B cell (primary cell): ENCODE measurements at regions not wholly inside any gene's neighbourhood (a gene's known extent, or its start where the extent isn't known, plus 50 kb on each side); places are given as distances from the start of the nearest gene placed in this dataset.

Experiments used
- ATAC-seq: fragments of 200-7000 bp; cut with Tn5 transposase; one replicate; pipeline ENCODE4 v1.10.0; 2021; ENCODE audit warnings: low read depth, mild to moderate bottlenecking, moderate number of reproducible peaks, moderate library complexity
- CTCF ChIA-PET: fragments of 350-600 bp; sonication (Branson Sonifier 250); formaldehyde crosslinking; loops from one replicate; lab custom pipeline; 2021; ENCODE audit warnings: antibody characterized with exemption, inconsistent platforms; lab: Charles Lee
- POLR2A ChIA-PET: fragments of 350-600 bp; sonication (Branson Sonifier 250); formaldehyde crosslinking; loops from one replicate; lab custom pipeline; 2021; ENCODE audit warnings: antibody characterized with exemption; lab: Charles Lee
- DNase-seq: peaks from one replicate; pipeline ENCODE4 v3.0.0; 2013
- H2AFZ ChIP-seq: 2 replicates; pipeline ENCODE4 v1.6.1; 2012; ENCODE audit warnings: mild to moderate bottlenecking, low read depth, low read length; ENCODE audit not compliant: insufficient read depth, poor library complexity, severe bottlenecking
- H3K27ac ChIP-seq, 2 donors: 1 replicate in 1 of 2; 2 replicates in 1 of 2; pipeline ENCODE4 v1.5.1; 2012 to 2013; ENCODE audit warnings: low read length in 2 of 2, mild to moderate bottlenecking in 2 of 2, moderate library complexity in 1 of 2
- H3K27me3 ChIP-seq, 4 experiments: fragments of 200-600 bp in 1 of 4; sonication (generic) in 1 of 4; replicated peaks in 1 of 4; 1 replicate in 2 of 4; 2 replicates in 2 of 4; pipeline versions ENCODE4 v1.6.1 to v1.7.0; 2013 to 2016; ENCODE audit warnings: low read length in 3 of 4, mild to moderate bottlenecking in 2 of 4, mixed read lengths in 1 of 4, moderate library complexity in 1 of 4; ENCODE audit not compliant: insufficient read depth in 4 of 4, control insufficient read depth in 3 of 4; ENCODE audit errors: control extremely low read depth in 1 of 4
- H3K36me3 ChIP-seq, 2 experiments: replicated peaks in 1 of 2; 1 replicate in 1 of 2; 2 replicates in 1 of 2; pipeline versions ENCODE4 v1.6.1 to v1.7.1; 2013; ENCODE audit warnings: low read length in 1 of 2; ENCODE audit not compliant: insufficient read depth in 2 of 2, control insufficient read depth in 1 of 2; ENCODE audit errors: control extremely low read depth in 1 of 2, extremely low read depth in 1 of 2
- H3K4me1 ChIP-seq, 2 donors: fragments of 200-600 bp in 1 of 2; sonication (generic) in 1 of 2; 1 replicate in 1 of 2; 2 replicates in 1 of 2; pipeline versions ENCODE4 v1.5.1 to v1.6.1; 2013 to 2017; ENCODE audit warnings: low read length in 2 of 2; ENCODE audit not compliant: control insufficient read depth in 2 of 2, insufficient read depth in 2 of 2
- H3K4me2 ChIP-seq: replicated peaks from 2 replicates; pipeline ENCODE3; 2012; ENCODE audit warnings: mild to moderate bottlenecking, low read depth, low read length; ENCODE audit not compliant: poor library complexity, severe bottlenecking
- H3K4me3 ChIP-seq, 5 experiments: fragments of 200-600 bp in 1 of 5; sonication (generic) in 1 of 5; 1 replicate in 3 of 5; 2 replicates in 2 of 5; pipeline versions ENCODE4 v1.5.1 to v1.7.0; 2011 to 2016; ENCODE audit warnings: low read length in 4 of 5, mild to moderate bottlenecking in 4 of 5, low read depth in 2 of 5, control low read depth in 1 of 5, moderate library complexity in 1 of 5; ENCODE audit not compliant: insufficient read depth in 1 of 5; ENCODE audit errors: control extremely low read depth in 1 of 5, extremely low read depth in 1 of 5
- H3K79me2 ChIP-seq: fragments of 200-600 bp; sonication (generic); one replicate; pipeline ENCODE4 v1.6.0; 2016; ENCODE audit warnings: low read length; ENCODE audit not compliant: control insufficient read depth, insufficient read depth
- H3K9ac ChIP-seq: fragments of 200-600 bp; sonication (generic); 2 replicates; pipeline ENCODE4 v1.6.1; 2017; ENCODE audit warnings: mild to moderate bottlenecking, low read length, moderate library complexity
- H3K9me3 ChIP-seq, 3 donors: one replicate each; pipeline versions ENCODE4 v1.6.1 to v1.7.1; 2013; ENCODE audit warnings: low read length in 2 of 3; ENCODE audit not compliant: control insufficient read depth in 2 of 3, insufficient read depth in 1 of 3; ENCODE audit errors: control extremely low read depth in 1 of 3
- H4K20me1 ChIP-seq: 2 replicates; pipeline ENCODE4 v1.6.0; 2012; ENCODE audit warnings: mild to moderate bottlenecking, low read length; ENCODE audit not compliant: insufficient read depth, control insufficient read depth, poor library complexity, severe bottlenecking
- H3K27ac Mint-ChIP-seq: one replicate; pipeline ENCODE4 v1.8.0; 2021; ENCODE audit warnings: mixed read lengths
- H3K27me3 Mint-ChIP-seq: one replicate; pipeline ENCODE4 v1.8.0; 2021; ENCODE audit warnings: mixed read lengths
- H3K4me1 Mint-ChIP-seq: one replicate; pipeline ENCODE4 v1.8.0; 2021; ENCODE audit warnings: mixed read lengths
- H3K4me3 Mint-ChIP-seq: one replicate; pipeline ENCODE4 v1.8.0; 2021; ENCODE audit warnings: mixed read lengths
- H3K9me3 Mint-ChIP-seq: one replicate; pipeline ENCODE4 v1.8.0; 2022; ENCODE audit warnings: mixed read lengths; ENCODE audit not compliant: insufficient read depth
- EZH2 ChIP-seq: IDR thresholded peaks from 2 replicates; pipeline ENCODE4 v1.6.1; 2012; ENCODE audit warnings: borderline replicate concordance, low read depth, mild to moderate bottlenecking, moderate library complexity, low read length; ENCODE audit not compliant: insufficient read depth, poor library complexity, severe bottlenecking
- WGBS: methylation state at CpG from one replicate; pipeline ENCODE4 v1.1.5; 2013; ENCODE audit warnings: missing lambda C conversion rate; ENCODE audit not compliant: insufficient coverage; 5-methylcytosine and 5-hydroxymethylcytosine counted together
- intact Hi-C: fragments of 100-400 bp; cut with micrococcal nuclease; formaldehyde crosslinking; loops from one replicate; pipeline ENCODE4 v1.10.0; 2022
- TF ChIP-seq, protein P1 (sequence below): fragments of 200-600 bp; IDR thresholded peaks from one replicate; pipeline ENCODE4 v1.8.0; 2022; ENCODE audit warnings: antibody characterized with exemption, mild to moderate bottlenecking

DNA sequence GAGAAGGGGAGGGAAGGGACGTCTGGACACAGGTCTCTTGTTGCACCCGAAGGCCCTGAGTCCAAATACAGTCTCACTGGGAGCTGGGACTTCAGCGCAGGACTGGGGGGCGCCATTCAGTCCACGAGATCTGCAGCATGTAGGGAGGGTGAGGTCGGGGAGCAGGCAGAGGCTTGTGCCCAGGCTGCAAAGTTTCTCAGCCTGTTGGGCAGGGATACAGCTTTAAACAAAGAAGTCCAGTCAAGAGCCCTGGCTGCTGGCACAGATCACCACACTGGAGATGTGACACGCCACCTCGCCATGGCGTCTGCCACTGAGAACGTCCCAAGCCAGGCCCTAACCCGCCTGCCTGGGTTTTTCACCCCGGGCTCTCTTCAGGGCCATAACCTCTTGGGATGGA lies 256.6 kb downstream of the DLL1 start:
- CTCF ChIA-PET, result no interaction called here
- POLR2A ChIA-PET, result no interaction called here
- Histone ChIP-seq H3K9ac (no peak overlapping the region), H3K27me3 (no peaks in the 10 kb centered on the region), H3K4me3 (no peak overlapping the region), H3K79me2 (no peaks in the 10 kb centered on the region), H3K36me3 (no peaks in the 10 kb centered on the region), H2AFZ (no peak overlapping the region), H3K4me2 (no peak overlapping the region), H4K20me1 (no peaks in the 10 kb centered on the region), H3K27ac (no peak overlapping the region), H3K9me3 (peaks cover 0 to 26% (median 0%) of the 10 kb centered on the region in 3 donors), H3K4me1 (no peaks in the 10 kb centered on the region)
- ATAC-seq (no peak), DNase-seq (no peak)
- intact Hi-C loops, result no loop called here
- WGBS, result 86% methylated on average over 10 of the region's 12 CpGs
- no peak overlapping the region for H3K27ac Mint-ChIP-seq
- no peak overlapping the region for H3K4me3 Mint-ChIP-seq
- H3K9me3 Mint-ChIP-seq, result no peaks in the 10 kb centered on the region
- TF ChIP-seq, protein P1, sequence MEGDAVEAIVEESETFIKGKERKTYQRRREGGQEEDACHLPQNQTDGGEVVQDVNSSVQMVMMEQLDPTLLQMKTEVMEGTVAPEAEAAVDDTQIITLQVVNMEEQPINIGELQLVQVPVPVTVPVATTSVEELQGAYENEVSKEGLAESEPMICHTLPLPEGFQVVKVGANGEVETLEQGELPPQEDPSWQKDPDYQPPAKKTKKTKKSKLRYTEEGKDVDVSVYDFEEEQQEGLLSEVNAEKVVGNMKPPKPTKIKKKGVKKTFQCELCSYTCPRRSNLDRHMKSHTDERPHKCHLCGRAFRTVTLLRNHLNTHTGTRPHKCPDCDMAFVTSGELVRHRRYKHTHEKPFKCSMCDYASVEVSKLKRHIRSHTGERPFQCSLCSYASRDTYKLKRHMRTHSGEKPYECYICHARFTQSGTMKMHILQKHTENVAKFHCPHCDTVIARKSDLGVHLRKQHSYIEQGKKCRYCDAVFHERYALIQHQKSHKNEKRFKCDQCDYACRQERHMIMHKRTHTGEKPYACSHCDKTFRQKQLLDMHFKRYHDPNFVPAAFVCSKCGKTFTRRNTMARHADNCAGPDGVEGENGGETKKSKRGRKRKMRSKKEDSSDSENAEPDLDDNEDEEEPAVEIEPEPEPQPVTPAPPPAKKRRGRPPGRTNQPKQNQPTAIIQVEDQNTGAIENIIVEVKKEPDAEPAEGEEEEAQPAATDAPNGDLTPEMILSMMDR, result no peak
- TF ChIP-seq EZH2, result no peak
- H3K4me1 Mint-ChIP-seq, result no peaks in the 10 kb centered on the region
- H3K27me3 Mint-ChIP-seq, result no peaks in the 10 kb centered on the region

DNA sequence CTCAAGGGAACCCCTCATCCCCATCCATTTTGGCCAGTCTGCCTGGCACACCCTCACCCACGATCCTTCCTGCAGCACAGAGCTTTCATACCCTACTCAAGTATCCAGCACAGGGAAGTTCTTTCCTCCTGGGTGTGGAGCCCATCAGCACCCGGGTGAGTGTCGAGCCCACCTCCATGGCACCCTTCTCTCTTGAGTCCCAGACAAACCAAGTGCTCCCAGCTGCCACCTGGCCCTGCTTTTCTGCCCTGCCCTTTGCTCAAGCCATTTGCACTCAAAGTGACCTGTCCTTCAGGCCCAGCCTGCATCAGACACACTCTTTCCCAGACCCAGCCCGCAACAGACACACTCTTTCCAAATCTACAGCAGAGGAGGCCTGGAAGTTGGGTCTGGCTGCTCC lies 257.2 kb downstream of the DLL1 start:
- Histone ChIP-seq H3K9me3 (peaks cover 0 to 26% (median 0%) of the 10 kb centered on the region in 3 donors), H3K27ac (no peak overlapping the region), H3K27me3 (no peaks in the 10 kb centered on the region), H3K4me1 (no peaks in the 10 kb centered on the region), H3K4me2 (no peak overlapping the region), H3K9ac (no peak overlapping the region), H3K4me3 (no peak overlapping the region), H4K20me1 (no peaks in the 10 kb centered on the region), H2AFZ (no peak overlapping the region), H3K79me2 (no peaks in the 10 kb centered on the region), H3K36me3 (no peaks in the 10 kb centered on the region)
- POLR2A ChIA-PET, result no interaction called here
- WGBS, result 94% methylated on average over 4 of the region's 4 CpGs
- Mint-ChIP-seq H3K9me3 (no peaks in the 10 kb centered on the region), H3K4me3 (no peak overlapping the region), H3K27me3 (no peaks in the 10 kb centered on the region), H3K4me1 (no peaks in the 10 kb centered on the region), H3K27ac (no peak overlapping the region)
- intact Hi-C loops, result no loop called here
- CTCF ChIA-PET, result no interaction called here
- TF ChIP-seq, protein P1, result no peak
- no peak for TF ChIP-seq EZH2
- ATAC-seq (no peak), DNase-seq (no peak)
